Stimulated activated effector memory CD8-positive, alpha-beta T cell treated with anti-CD3 and anti-CD28 coated beads, Interleukin-12 subunit alpha, Interleukin-12 subunit beta, amount 100 ng/mL, for 72 hours (primary cell): ENCODE measurements at regions not wholly inside any gene's neighbourhood (a gene's known extent, or its start where the extent isn't known, plus 50 kb on each side); places are given as distances from the start of the nearest gene placed in this dataset.

Source experiments
- ATAC-seq: fragments of 150-1000 bp; cut with Tn5 transposase; 2 replicates; pipeline ENCODE4 v1.10.0; 2021
- DNase-seq, 2 donors: peaks; one replicate each; pipeline ENCODE4 v3.0.0; 2021 to 2022; ENCODE audit warnings: low spot score in 2 of 2
- H3K27ac Mint-ChIP-seq: one replicate; pipeline ENCODE4 v1.8.0; 2022; ENCODE audit warnings: mild to moderate bottlenecking, mixed read lengths
- H3K36me3 Mint-ChIP-seq: one replicate; pipeline ENCODE4 v1.8.0; 2022; ENCODE audit warnings: mild to moderate bottlenecking, mixed read lengths
- H3K4me1 Mint-ChIP-seq: one replicate; pipeline ENCODE4 v1.8.0; 2022; ENCODE audit warnings: mixed read lengths
- H3K4me3 Mint-ChIP-seq: one replicate; pipeline ENCODE4 v1.8.0; 2022; ENCODE audit warnings: mild to moderate bottlenecking, mixed read lengths
- H3K9me3 Mint-ChIP-seq: one replicate; pipeline ENCODE4 v1.8.0; 2022; ENCODE audit warnings: mixed read lengths

GRCh38 chr11:115722711-115723110 is 218.5 kb upstream of the CADM1 start:
- Mint-ChIP-seq H3K4me3 (no peak overlapping the region), H3K4me1 (no peaks in the 10 kb centered on the region), H3K9me3 (no peaks in the 10 kb centered on the region), H3K27ac (no peak overlapping the region), H3K36me3 (no peaks in the 10 kb centered on the region)
- no peak for DNase-seq
- ATAC-seq: no peak

- DNase-seq: no peak
- Mint-ChIP-seq H3K36me3 (no peaks in the 10 kb centered on the region), H3K27ac (no peak overlapping the region), H3K4me1 (no peaks in the 10 kb centered on the region), H3K4me3 (no peak overlapping the region), H3K9me3 (no peaks in the 10 kb centered on the region)
- peak; percentile 14 for ATAC-seq
Measured at GRCh38 chr11:115721296-115721995, 217.2 kb upstream of the CADM1 start.

GRCh38 chr11:115720602-115721245 is 216.5 kb upstream of the CADM1 start:
- no peak overlapping the region for H3K27ac Mint-ChIP-seq

GRCh38 chr11:115718945-115719344 is 214.7 kb upstream of the CADM1 start:
- DNase-seq (no peak), ATAC-seq (no peak)
- Mint-ChIP-seq H3K36me3 (no peaks in the 10 kb centered on the region), H3K4me1 (no peaks in the 10 kb centered on the region), H3K9me3 (no peaks in the 10 kb centered on the region), H3K4me3 (no peak overlapping the region), H3K27ac (no peak overlapping the region)

More at GRCh38 chr11:115720602-115721245, 216.5 kb upstream of the CADM1 start:
- H3K4me3 Mint-ChIP-seq: no peak overlapping the region
- ATAC-seq: peak; percentile 11
- no peak for DNase-seq
- H3K4me1 Mint-ChIP-seq: no peaks in the 10 kb centered on the region
- no peaks in the 10 kb centered on the region for H3K9me3 Mint-ChIP-seq
- H3K36me3 Mint-ChIP-seq: no peaks in the 10 kb centered on the region

- H3K4me3 Mint-ChIP-seq: no peak overlapping the region
- no peak overlapping the region for H3K27ac Mint-ChIP-seq
- no peaks in the 10 kb centered on the region for H3K4me1 Mint-ChIP-seq
- DNase-seq (no peak), ATAC-seq (no peak)
- no peaks in the 10 kb centered on the region for H3K36me3 Mint-ChIP-seq
- H3K9me3 Mint-ChIP-seq: no peaks in the 10 kb centered on the region
Measured at GRCh38 chr11:115718106-115718505, 213.9 kb upstream of the CADM1 start.

- ATAC-seq: no peak
- no peak overlapping the region for H3K27ac Mint-ChIP-seq
- H3K9me3 Mint-ChIP-seq: no peaks in the 10 kb centered on the region
- DNase-seq: no peak
- H3K4me3 Mint-ChIP-seq: no peak overlapping the region
- no peaks in the 10 kb centered on the region for H3K4me1 Mint-ChIP-seq
- no peaks in the 10 kb centered on the region for H3K36me3 Mint-ChIP-seq
Measured at GRCh38 chr11:115716601-115717529, 212.7 kb upstream of the CADM1 start.

- ATAC-seq (no peak), DNase-seq (no peak)
- Mint-ChIP-seq H3K9me3 (no peaks in the 10 kb centered on the region), H3K4me1 (no peaks in the 10 kb centered on the region), H3K36me3 (no peaks in the 10 kb centered on the region), H3K4me3 (no peak overlapping the region), H3K27ac (no peak overlapping the region)
Measured at GRCh38 chr11:115716080-115716479, 211.9 kb upstream of the CADM1 start.

- ATAC-seq (no peak), DNase-seq (no peak)
- Mint-ChIP-seq H3K4me1 (no peaks in the 10 kb centered on the region), H3K36me3 (no peaks in the 10 kb centered on the region), H3K9me3 (no peaks in the 10 kb centered on the region), H3K27ac (no peak overlapping the region), H3K4me3 (no peak overlapping the region)
Measured at GRCh38 chr11:115715251-115715770, 211.1 kb upstream of the CADM1 start.

GRCh38 chr11:115712296-115712695 is 208.1 kb upstream of the CADM1 start:
- H3K36me3 Mint-ChIP-seq: no peaks in the 10 kb centered on the region
- no peak for ATAC-seq
- H3K4me1 Mint-ChIP-seq: no peaks in the 10 kb centered on the region
- H3K27ac Mint-ChIP-seq: no peak overlapping the region
- peaks cover 2% of the 10 kb centered on the region for H3K9me3 Mint-ChIP-seq
- no peak for DNase-seq
- H3K4me3 Mint-ChIP-seq: no peak overlapping the region

- no peaks in the 10 kb centered on the region for H3K36me3 Mint-ChIP-seq
- ATAC-seq (no peak), DNase-seq (no peak)
- H3K9me3 Mint-ChIP-seq: peaks cover 2% of the 10 kb centered on the region
- H3K4me1 Mint-ChIP-seq: no peaks in the 10 kb centered on the region
- no peak overlapping the region for H3K4me3 Mint-ChIP-seq
- no peak overlapping the region for H3K27ac Mint-ChIP-seq
Measured at GRCh38 chr11:115710980-115711379, 206.8 kb upstream of the CADM1 start.

- ATAC-seq: no peak
Measured at GRCh38 chr11:115710426-115710825, 206.2 kb upstream of the CADM1 start.

GRCh38 chr11:115709297-115709696 is 205.1 kb upstream of the CADM1 start:
- Mint-ChIP-seq H3K4me3 (no peak overlapping the region), H3K9me3 (peaks cover 5% of the 10 kb centered on the region), H3K36me3 (no peaks in the 10 kb centered on the region), H3K27ac (no peak overlapping the region), H3K4me1 (no peaks in the 10 kb centered on the region)
- DNase-seq: no peak
- no peak for ATAC-seq

More at GRCh38 chr11:115710426-115710825, 206.2 kb upstream of the CADM1 start:
- Mint-ChIP-seq H3K36me3 (no peaks in the 10 kb centered on the region), H3K9me3 (peaks cover 2% of the 10 kb centered on the region), H3K4me3 (no peak overlapping the region), H3K4me1 (no peaks in the 10 kb centered on the region), H3K27ac (no peak overlapping the region)
- DNase-seq: no peak

- H3K27ac Mint-ChIP-seq: no peak overlapping the region
- no peak overlapping the region for H3K4me3 Mint-ChIP-seq
- DNase-seq (no peak), ATAC-seq (no peak)
- no peaks in the 10 kb centered on the region for H3K36me3 Mint-ChIP-seq
- peaks cover 6% of the 10 kb centered on the region for H3K9me3 Mint-ChIP-seq
- H3K4me1 Mint-ChIP-seq: no peaks in the 10 kb centered on the region
Measured at GRCh38 chr11:115707180-115707905, 203.1 kb upstream of the CADM1 start.

GRCh38 chr11:115706626-115707135 is 202.5 kb upstream of the CADM1 start:
- Mint-ChIP-seq H3K4me1 (no peaks in the 10 kb centered on the region), H3K9me3 (peaks cover 6% of the 10 kb centered on the region), H3K27ac (no peak overlapping the region), H3K36me3 (no peaks in the 10 kb centered on the region), H3K4me3 (no peak overlapping the region)
- ATAC-seq (no peak), DNase-seq (no peak)

- H3K36me3 Mint-ChIP-seq: no peaks in the 10 kb centered on the region
- H3K27ac Mint-ChIP-seq: no peak overlapping the region
- no peak overlapping the region for H3K4me3 Mint-ChIP-seq
- H3K9me3 Mint-ChIP-seq: peaks cover 6% of the 10 kb centered on the region
- DNase-seq: no peak
- H3K4me1 Mint-ChIP-seq: no peaks in the 10 kb centered on the region
- no peak for ATAC-seq
Measured at GRCh38 chr11:115705200-115705599, 201.0 kb upstream of the CADM1 start.
